ENCODE measurements at regions not wholly inside any gene's neighbourhood (a gene's known extent, or its start where the extent isn't known, plus 50 kb on each side); places are given as distances from the start of the nearest gene placed in this dataset.

DNA sequence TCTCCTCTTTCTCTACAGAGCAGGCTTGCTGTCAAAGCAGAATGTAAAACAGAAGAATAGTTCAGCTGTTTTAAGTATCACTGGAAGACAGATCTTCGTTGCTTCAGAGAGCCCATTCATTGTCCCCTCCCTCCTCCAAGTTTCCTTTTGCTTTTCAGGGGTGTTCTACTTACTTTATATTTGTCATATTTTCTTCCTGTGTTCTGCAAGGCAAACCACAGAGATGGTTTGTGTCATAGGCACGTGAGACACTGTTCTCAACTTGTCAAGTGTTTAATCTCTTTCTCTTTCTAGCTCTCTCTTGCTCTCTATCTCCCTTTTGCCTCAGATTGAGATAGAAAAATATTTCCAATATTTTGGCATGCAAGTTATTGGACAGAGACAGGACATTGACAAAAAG is 228.9 kb upstream of the DEFB112 start:
- TF ChIP-seq, protein P1, sequence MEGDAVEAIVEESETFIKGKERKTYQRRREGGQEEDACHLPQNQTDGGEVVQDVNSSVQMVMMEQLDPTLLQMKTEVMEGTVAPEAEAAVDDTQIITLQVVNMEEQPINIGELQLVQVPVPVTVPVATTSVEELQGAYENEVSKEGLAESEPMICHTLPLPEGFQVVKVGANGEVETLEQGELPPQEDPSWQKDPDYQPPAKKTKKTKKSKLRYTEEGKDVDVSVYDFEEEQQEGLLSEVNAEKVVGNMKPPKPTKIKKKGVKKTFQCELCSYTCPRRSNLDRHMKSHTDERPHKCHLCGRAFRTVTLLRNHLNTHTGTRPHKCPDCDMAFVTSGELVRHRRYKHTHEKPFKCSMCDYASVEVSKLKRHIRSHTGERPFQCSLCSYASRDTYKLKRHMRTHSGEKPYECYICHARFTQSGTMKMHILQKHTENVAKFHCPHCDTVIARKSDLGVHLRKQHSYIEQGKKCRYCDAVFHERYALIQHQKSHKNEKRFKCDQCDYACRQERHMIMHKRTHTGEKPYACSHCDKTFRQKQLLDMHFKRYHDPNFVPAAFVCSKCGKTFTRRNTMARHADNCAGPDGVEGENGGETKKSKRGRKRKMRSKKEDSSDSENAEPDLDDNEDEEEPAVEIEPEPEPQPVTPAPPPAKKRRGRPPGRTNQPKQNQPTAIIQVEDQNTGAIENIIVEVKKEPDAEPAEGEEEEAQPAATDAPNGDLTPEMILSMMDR (conservative IDR thresholded peaks at IDR 0.05; ENCODE audit: low read depth, low read length): no peak
- TF ChIP-seq POLR2A (IDR thresholded peaks at IDR 0.05; ENCODE audit: low read depth, low read length): no peak
